HuH-7 (cell line): ENCODE measurements at regions not wholly inside any gene's neighbourhood (a gene's known extent, or its start where the extent isn't known, plus 50 kb on each side); places are given as distances from the start of the nearest gene placed in this dataset.
A peak's percentile ranks its signal among the peaks of the same experiment; 100 is the strongest.

Experiments used
- DNase-seq: peaks from one replicate; pipeline ENCODE4 v3.0.0; 2011; ENCODE audit warnings: low spot score

DNA sequence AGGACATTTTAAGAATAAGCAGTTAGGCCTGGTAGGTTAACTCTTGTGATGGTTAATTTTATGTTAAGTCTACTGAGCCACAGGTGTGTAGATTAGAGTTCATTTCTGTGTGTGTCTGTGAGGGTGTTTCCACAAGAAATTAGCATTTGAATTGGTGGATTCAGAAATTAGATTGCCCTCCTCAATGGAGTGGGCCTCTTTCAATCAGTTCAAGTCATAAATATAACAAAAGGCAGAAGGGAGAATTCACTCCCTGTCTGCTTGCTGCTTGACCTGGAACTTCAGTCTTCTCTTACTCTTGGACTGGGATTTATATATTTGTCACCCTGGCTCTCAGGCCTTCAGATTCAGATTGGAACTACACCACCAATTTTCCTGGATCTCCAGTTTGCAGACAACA, 55.3 kb upstream of the POM121L12 start:
- no peak for DNase-seq

DNA sequence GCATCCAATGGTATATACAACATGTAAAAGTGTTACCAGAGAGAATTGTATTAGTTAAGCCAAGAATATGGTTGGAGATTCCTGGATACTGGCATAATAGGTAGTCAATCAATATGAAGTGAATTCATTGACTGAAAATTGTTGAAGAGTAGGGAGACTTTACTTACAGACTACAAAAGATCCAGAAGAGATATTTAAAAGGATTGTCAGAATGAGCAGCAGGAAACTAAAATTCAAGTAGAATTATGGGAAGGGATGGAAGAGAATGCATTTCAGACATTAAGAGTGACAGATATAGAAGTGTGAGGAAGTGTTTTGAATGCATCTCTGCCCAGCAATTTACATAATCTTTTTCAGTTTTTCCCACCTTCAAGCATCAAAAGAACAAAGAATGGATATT, 62.3 kb upstream of the POM121L12 start:
- DNase-seq = no peak

DNA sequence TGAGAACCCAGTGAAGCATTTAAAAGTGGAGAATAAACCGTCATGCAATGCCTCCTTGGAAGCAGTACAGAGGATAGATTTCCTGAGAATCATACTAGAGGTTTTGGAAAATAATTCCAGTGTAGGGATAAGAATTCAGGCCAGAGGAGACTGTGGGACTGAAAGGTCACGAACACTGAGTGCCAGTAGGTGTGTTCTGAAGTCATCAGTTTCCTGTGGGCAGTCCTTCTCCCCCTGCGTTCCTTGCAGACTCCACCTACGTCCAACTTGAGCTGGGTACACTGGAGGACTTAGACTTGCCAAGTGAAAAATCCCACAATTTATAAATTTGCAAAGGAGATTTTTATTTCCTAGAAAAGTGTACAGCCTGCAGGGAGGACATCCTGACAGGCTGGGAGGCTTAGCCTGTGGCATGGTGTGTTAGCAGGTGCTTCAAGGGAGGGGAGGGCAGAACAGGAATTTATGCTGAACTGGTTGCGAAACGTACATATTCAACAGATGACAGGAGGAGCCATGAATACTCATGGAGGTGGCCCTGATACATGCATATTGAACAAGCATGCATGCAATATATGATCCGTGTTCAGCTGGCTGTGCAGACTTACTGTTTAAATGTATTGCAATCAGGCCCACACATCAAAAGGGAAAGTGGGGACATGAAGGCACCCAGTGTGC, 72.9 kb upstream of the POM121L12 start:
- DNase-seq = no peak

DNA sequence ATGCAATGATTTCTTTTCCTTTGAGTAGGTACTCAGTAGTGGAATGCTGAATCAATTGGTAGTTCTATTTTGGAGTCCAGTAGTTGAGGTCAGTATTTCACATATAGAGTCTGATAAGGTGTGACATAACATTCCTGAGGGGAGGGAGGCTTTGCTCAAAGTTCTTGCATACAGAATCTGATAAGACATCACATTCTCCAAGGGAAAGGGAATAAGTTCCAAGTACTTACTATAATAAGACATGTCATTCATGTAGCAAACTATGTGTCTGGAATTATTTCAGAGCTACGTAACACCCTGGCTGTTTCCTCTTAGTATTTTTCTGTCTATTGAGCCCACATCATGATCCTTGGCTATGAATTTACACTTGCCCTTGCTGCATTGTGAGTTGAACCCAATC, 74.3 kb upstream of the POM121L12 start:
- no peak for DNase-seq

DNA sequence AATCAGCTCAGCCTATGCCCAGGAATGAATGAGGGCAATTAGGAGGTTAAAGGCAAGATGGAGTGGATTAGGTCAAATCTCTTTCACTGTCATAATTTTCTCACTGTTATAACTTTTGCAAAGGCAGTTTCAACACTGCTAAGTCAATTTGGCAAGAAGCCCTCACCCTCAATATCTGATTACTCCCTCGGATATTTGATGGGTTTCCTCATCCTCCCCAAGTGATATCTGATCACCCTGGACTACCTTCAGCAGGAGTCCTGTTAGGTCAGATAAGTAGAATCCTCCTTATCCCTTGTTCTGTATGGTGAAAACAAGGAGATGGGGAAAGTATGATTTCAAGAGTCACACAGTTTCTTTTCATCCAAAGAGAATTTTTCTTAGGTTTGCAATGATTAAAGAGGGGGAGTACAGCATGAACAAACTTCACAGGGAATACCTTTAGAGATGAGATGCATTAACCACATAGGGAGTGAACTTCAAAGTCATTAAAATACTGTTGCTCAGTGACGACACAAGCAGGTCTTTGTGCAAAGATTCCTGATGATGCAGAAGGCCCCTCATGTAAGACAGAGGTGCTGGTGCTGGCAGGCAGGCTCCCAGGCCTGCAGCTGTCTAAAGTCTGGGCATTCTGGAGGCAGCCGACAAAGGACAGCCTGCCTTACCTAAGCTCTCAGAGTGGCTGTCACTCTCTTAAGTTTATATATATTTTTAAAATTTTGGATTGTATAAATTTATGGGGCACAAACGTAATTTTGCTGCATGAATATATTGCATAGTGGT, 75.4 kb upstream of the POM121L12 start:
- DNase-seq = no peak

GRCh38 chr7:52959336-52959735, 76.1 kb upstream of the POM121L12 start:
- no peak for DNase-seq

- no peak for DNase-seq
These were observed 76.8 kb upstream of the POM121L12 start for GRCh38 chr7:52958621-52959140.

GRCh38 chr7:52956379-52956915, 79.0 kb upstream of the POM121L12 start:
- no peak for DNase-seq

- DNase-seq = no peak
These were observed 79.9 kb upstream of the POM121L12 start for GRCh38 chr7:52955522-52955921.

- DNase-seq = no peak
These were observed 90.5 kb upstream of the POM121L12 start for GRCh38 chr7:52944921-52945320.

- no peak for DNase-seq
These were observed 95.0 kb upstream of the POM121L12 start for GRCh38 chr7:52940481-52940880.

DNA sequence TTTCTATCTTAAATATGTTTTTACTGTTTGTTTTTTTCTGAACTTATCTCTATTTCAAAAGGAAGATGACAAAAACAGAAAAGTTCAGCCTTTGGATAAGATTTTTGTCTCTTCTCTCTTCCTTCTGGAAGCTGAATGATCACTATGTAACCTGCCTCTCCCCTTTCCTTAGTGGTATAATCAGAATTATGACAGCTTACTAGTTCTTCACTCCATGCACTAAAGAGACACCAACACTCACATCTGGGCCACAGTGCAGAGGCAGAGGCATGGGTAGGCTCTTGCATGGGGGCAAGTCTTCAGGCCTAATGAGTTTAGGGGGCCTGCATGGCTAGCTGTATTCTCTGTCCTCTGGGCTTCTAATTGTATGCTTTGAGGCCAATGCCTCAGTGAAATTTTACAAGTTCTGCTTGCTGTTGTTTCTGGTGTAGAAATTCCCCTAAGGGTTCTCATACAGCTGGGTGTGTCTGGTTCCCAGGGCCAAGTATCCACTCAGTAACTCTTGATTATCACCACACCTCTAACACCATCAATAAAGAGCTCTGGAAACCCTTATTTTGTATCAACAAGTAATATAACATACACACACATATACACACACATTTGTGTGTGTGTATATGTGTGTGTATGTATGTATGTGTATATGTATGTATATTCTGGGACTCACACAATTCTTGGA, 96.8 kb upstream of the POM121L12 start:
- no peak for DNase-seq

- no peak for DNase-seq
These were observed 98.7 kb upstream of the POM121L12 start for GRCh38 chr7:52936750-52937149.

DNA sequence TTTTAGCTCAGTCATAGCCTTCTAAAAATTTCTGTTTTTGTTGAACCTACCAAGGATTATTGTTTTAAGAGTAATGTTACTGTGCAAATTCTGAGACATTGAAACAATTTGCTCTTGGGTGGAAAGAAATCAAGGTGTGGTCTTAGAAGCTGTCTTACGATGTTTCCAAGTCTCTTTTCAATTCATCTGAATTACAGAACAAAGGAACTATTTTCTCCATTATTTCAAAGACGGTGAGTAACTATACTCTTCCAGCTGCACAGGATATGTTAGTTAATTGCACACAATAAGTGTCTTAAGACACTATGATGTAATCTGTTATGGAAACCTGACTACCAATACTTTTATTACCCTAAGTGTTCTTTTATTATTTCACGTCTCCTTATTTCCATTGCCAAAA, 106.8 kb upstream of the POM121L12 start:
- DNase-seq = no peak

DNA sequence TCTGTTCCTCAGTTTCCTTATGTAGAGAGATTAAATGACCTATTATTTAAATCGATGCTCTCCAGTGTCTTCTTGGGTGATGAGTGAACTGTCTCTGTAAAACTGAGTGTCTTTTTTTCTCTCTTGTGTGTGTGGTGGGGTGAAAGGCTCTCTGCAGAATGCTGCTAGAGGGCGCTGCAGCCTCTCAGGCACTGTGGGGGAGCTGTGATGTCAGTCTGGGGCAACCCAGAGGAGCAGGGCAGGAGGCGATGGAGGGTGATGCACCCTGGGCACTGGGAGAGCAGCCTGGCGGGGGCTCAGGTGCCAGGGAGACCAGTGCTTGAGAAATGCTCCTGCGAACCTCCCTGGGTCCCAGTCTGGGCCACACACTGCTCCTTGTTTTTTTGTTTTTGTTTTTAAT, 110.1 kb upstream of the POM121L12 start:
- no peak for DNase-seq

GRCh38 chr7:52920977-52921376, 114.5 kb upstream of the POM121L12 start:
- no peak for DNase-seq

DNA sequence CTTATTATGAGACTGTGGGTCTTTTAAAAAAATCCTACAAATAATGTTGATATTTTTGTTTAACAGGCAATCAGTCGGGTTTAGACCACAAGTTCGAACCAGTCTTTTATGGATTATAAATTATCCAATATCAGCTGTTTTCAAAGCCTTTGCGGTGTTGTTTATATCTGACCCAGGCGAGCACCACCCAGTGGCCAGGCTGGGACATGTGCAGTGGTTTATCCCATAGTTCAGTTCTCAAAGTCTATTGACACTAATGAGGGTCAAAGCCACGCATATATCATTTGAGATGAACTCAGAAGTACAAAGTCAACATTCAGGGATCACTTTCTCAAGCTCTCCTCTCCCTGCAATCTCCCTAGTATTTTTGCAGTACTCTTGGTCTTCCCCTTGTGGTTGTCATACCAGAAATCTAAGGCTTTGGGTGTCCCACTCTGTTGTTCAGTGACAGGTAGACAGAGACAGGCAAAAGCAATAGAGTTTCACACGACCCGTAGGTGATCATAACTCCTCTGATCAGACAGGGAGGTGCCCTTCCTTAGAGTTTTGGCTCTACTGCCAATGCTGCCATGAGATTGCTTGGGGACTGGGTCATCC, 117.4 kb upstream of the POM121L12 start:
- DNase-seq = peak; percentile 50

DNA sequence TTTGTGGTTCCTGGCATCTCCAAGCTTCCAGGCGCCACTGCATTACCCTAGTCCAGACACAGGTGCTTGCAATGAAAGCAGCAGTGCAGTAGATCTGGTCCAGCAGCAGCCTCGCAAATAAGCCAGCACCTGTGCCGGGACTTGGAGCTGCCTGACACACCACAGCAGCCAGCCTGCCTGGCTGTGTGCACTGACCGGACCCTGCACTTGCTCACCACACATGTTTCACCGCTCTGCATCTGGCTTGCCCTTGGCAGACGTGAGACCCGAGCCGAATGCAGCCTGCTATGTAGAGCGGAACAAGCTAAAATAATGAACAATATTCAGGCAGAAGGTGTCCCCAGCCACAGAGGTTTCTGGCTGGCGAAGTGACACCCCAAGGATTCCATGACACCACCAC, 123.6 kb upstream of the POM121L12 start:
- DNase-seq = no peak

DNA sequence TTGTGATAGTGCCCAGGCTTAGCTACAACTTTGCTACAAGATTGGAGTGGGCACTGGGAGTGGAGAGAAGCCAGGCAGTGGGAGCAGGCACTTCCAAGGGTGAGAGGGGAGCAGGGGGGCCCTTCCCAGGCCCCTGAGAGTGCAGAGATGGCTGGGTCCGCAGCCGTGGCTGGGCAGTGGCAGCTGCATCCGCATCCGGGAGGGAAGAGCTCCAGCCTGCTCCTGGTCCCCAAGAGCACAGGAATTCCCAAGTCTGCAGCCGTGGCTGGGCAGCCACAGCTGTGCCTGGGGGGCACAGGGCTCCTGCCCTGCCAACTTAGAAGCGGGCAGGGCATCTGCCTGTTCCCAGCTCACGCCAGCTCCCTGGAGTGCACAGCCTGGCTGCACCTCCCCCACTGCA, 124.1 kb upstream of the POM121L12 start:
- no peak for DNase-seq

- no peak for DNase-seq
These were observed 125.5 kb upstream of the POM121L12 start for GRCh38 chr7:52909935-52910334.

DNA sequence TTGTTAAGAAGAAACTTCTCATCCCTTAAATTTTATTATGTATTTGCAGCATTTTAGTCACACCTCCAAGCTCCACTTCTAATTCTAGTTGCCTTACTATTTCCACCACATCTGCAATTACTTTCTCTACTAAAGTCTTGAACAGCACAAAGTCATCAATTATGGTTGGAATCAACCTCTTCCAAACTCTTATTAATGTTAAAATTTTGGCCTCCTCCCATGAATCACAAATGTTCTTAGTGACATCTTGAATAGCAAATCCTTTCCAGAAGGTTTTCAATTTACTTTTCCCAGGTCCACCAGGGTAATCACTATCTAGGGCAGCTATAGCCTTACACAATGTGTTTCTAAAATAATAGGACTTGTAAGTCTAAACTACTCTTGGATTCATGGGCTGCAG, 126.3 kb upstream of the POM121L12 start:
- DNase-seq = no peak

DNA sequence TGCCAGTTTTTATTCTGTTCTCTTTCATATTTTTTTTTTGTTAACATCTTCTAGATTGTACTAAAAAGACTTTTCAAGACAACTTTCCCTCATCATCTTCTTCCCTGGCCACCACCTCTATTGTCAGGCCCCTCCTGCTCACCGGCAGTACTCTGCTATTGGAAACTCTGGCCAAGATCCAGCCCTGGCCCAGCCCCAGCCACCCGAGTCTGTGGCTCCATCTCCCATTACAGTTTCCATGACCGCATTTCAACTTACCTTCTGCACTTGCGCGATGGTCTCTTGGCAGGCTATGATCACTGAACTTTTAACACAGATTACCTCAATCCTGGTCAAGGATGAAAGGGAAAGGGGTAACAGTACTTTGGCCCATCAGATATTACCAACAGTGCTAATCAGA, 137.7 kb upstream of the POM121L12 start:
- DNase-seq = no peak
